GM18498 (cell line): ENCODE measurements at regions not wholly inside any gene's neighbourhood (a gene's known extent, or its start where the extent isn't known, plus 50 kb on each side); places are given as distances from the start of the nearest gene placed in this dataset.
"Not testable (repeated sequence)": the region's sequence is repeated elsewhere in the genome, so short reads cannot be mapped to it uniquely, and the experiment has no call there.

Experiments used
- ATAC-seq: cut with Tn5 transposase; IDR thresholded peaks from one replicate; pipeline ENCODE4 v1.9.1; 2021; ENCODE audit warnings: mild to moderate bottlenecking, moderate library complexity; ENCODE audit not compliant: unreplicated experiment

DNA sequence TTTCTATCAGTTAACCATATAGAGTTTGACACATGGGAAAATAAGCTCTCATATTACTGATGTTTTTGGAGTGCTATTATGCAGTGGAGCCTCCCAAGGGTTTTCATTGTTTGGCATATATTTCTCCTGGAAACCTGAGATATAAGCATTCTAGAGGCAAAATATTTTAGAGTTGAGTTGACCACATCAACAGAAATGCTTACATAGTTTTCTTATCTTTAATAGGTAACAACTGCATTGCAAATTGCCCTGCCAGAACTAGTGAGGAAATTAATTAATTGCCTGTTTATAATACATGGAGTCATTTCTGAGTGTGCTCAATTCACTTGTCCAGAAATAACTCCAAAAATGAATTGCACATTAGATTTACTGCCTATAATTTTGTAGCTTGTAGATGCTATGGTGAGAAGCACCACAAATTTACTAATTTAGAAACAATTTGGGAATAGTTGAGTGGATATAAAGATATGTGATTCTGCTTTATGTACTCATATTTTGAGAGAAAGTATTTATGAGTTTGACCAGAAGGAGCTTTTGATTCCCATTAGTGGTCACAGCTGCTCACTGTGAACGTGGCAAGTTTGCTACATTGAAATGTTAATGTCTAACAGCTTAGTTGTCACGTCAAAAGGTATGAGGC, 288.7 kb downstream of the CD109 start:
- no peak for ATAC-seq

DNA sequence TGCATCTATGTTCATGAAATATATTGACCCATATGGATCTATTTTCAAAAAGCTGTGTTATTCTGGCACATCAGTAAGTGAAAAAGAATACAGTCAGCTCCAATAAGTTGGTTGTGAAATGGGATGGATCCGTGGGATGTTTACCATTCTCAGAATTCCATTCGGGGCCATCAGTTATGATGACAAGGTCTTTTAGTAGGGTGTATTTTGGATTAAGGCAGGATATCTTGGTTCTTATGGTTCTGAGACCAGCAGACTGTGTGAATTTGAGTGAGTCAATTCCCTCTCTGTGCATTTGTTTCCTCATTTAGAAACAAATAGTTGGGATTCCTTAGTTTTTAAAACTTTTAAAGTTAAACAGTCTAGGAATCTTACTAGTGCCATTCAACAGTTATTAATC, 287.4 kb downstream of the CD109 start:
- no peak for ATAC-seq

DNA sequence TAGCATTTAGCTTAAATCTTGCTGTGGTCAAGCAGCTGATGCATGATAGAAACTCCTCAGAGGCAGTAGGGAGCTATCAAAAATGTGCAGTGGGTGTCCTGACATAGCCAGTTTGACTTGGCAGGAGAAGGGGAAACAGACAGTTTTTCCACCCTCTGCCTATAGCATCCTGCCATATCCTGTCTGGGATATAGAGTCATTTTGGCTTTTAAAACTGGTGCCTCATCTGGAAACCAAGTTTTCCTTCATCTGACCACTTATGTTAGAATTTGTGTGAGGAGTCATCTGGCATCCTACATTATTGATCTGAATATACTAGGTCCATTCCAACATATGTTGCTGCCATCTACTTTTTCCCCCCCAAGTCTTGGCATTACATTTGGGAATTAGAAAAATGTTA, 284.1 kb downstream of the CD109 start:
- ATAC-seq, result no peak

DNA sequence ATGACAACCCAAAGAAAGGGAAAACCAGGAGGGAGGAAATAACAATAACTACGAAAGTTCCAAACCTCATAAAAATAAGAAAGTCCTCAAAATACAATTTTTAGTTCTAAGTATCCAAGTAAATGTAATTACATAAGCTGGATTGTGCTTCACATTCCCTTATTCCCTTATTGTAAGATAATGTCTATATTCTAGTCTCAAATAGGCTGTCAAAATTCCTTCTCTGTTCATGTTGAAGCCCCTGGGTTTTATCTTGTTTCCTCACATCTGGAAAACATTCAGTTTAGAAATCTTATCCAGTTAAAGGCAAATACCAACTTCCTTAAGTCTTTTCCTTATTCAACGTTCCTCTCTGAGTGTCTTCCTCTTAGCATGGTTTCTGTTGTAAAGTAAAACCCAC, 282.3 kb downstream of the CD109 start:
- no peak for ATAC-seq

DNA sequence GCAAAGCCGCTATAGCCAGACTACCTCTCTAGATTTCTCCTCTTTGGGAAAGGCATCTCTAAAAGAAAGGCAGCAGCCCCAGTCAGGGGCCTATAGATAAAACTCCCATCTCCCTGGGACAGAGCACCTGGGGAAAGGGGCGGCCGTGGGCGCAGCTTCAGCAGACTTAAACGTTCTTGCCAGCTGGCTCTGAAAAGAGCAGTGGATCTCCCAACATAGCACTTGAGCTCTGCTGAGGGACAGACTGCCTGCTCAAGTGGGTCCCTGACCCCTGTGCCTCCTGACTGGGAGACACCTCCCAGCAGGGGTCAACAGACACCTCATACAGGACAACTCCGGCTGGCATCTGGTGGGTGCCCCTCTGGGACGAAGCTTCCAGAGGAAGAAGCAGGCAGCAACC, 276.5 kb downstream of the CD109 start:
- ATAC-seq, result not testable (repeated sequence)

DNA sequence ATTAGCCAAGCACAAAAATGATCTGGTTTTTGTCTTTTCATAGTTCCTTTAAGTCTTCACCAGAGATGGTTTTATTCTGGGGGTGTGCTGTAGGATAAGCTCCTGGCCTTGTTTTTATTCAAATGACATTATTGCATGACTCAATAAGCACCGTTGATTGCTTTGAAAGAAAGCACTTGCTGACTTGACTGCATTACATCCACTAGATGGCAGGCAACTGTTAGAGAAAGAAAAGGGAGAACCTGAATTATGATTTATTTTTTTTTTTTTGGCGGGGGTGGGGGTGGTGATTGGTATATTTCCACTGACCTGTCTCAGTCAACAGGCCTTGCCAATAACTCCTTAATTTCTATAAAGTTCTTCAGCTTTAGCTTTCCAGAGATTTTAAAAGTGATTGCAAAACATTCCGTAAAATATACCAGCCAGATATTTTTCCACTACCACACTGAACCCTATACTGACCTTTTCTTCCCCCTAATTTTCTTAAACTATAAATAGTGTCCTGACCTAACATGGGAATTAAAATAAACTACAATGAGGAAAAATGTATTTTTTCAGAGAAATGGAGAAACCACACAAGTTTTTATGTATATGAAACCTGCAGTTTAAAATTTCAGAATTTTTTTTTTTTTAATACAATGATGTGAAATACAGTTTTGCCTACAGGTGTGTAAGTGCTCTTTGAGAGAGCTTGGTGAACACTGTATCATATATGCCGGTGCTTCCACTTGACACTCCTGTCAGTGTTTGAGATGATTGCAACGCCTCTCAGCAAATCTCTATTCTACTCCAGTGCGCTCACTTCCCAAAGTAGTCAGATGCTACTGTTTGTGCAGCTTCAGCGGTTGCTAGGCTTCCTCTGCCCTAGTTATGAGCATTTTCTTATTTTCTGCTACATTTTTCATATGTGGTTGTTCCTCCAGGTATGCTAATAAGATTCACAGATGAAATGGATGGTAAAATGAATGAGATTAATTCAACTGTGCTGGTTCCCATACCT, 274.3 kb downstream of the CD109 start:
- ATAC-seq, result no peak

DNA sequence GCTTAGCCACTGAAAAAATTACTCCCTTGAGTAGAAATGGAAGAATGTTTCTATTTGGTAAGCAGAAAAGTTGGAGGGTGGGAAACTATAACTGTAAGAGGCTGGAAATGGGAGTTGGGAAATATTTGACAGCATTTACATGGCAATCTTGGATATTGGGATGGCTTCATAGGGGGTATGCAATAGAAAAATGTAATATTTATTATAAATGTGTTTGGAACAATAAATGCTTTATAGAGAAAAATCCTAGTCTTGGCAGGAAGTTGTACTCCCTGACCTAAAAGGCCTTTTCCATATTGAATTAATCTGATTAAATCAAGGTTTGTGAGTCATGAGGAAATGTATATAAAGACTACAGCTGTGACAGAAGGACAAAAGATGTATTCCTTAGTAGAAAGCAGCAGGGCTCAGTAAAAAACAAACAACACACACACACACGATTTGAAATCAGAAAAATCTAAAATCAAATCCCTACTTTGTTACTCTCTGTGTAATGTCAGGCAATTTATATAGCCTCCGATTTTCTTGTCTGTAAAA, 272.3 kb downstream of the CD109 start:
- no peak for ATAC-seq

DNA sequence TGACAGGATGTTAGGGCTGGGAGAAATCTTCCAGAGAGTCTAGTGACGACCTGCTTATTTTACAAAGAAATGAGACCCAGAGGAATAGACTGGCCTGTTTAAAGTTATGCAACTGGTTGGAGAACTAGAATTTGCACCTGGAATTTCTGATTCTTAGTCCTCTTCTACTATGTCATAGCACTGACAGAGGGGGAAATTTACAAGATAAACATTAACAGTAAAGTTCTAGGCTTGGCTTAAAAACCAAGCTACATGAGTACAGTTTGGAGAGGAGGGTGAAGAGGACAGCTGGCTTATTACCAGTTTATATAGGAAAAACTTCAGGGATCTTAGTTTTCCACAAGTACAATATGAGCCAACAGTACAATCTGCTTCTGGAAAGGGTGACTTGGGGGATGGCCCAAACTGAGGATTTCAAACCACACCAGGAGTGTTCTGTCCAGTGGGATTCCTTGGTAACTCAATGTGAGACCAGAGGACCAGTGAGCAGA, 269.6 kb downstream of the CD109 start:
- no peak for ATAC-seq

DNA sequence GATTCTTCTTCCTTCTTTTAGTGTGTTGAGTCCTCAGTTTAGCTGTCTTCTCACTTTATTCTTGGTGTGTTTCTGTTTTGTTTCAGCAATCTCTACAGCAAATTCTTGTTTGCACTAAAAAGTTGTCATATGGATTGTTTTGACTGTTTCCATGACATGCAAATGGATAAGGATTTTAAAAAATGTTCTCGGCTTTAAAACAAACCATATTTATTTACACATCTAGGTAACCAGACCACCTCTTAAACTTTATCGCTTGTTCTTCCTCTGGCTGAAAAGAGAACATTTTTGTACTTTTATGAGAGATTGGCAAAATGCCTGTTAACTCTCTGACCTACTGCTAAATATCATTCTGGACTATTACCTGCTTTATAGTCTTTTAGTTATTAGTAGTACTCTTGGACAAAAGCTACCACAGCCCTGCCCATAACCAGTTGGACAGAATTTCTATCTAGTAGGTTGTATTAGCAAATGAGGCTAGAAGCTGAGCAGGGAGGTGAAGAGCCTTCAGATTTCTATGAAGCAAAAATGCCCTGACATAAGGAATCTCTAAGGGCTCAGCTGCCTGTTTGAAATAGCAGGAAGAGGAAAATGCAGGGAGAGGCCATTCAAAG, 268.3 kb downstream of the CD109 start:
- ATAC-seq, result no peak

DNA sequence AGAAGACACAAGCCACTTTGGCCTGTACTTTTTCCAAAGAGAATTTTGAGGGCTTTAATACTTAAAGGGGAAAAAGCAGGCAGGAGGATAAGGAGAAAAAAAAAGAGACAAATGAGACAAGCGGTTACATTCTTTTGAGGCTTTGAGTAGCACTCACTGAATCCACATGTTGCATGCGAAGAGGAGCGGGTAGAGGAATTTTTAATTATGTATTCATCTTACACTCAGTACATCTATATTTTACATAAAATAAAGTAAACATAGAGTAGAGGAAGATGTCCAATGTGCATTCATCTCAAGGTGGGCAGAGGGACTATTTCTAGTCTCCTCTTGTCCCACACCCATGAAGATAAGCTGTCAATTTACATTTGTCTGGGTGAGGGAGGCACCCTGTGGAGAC, 266.9 kb downstream of the CD109 start:
- no peak for ATAC-seq

DNA sequence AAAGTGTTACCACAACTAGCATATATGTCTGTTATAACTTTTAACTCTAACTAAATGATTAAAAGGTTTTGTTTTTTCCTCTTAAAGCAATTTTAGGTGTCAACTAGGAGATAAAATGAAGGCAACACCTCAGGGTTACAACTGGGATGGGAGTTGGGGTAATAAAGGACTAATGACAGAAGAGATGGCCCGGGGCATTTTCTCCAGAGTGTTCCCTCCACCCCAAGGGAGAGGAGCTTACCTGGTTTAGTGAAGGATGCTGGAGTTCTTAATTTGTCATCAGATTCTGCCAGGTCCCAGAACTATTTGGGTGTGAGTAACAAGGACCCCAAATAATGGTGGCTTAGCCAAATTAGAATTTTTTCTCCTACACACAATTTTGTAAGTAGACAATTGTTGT, 260.3 kb downstream of the CD109 start:
- ATAC-seq, result no peak

DNA sequence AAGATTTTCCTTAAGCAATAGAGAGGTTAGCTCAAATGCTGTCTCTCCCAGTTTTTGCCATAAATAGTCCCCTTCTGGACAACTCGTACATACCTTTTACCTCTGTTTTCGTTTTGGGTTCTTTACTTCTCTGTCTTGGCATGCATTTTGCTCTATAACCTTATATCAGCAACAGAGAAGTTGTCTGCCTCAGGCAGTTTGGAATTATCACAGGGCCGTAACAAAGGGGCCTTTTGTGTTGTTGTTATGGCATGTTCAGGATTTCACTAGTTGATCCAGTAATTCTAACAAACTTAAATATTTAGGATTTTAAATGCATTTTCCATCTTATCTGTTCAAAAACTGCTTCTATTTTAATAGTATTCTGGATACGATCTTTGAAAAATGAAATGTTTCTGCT, 259.8 kb downstream of the CD109 start:
- ATAC-seq, result no peak

DNA sequence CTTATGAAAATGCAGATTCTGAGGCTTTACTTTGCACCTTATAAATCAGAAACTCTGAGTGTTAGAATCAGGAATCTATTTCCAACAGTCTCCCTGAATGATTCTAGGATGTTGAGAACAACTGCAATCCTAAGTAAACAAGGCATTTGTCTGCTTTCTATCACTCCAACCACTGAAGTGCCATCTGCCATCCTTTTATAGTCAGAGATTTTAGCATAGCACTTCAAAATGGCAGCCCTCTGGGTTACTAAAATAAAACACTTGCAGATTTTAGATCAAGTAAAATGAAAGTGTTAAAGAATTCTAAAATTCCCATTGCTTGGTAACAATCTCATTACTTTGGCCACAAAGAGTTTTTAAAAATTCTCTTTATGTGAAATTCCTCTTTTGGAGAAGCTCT, 258.9 kb downstream of the CD109 start:
- no peak for ATAC-seq

DNA sequence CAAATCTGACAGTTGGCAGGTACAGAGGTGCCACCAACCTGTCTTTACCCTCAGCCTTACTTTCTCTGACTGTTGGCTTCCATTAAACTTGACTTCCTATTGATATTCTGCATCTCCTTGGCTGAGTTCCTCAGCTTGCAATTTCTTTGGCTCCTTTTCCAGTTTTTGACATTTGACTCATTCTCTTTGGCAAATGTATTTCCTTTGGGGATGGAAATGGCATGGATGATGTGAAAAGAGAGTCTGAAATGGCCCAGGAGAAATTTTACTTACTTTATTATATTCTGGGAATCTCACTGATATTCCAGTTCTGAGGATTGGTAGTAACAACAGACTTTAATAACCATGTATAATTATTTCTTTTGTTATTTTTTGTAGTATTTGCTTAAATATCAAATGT, 255.2 kb downstream of the CD109 start:
- ATAC-seq, result no peak

DNA sequence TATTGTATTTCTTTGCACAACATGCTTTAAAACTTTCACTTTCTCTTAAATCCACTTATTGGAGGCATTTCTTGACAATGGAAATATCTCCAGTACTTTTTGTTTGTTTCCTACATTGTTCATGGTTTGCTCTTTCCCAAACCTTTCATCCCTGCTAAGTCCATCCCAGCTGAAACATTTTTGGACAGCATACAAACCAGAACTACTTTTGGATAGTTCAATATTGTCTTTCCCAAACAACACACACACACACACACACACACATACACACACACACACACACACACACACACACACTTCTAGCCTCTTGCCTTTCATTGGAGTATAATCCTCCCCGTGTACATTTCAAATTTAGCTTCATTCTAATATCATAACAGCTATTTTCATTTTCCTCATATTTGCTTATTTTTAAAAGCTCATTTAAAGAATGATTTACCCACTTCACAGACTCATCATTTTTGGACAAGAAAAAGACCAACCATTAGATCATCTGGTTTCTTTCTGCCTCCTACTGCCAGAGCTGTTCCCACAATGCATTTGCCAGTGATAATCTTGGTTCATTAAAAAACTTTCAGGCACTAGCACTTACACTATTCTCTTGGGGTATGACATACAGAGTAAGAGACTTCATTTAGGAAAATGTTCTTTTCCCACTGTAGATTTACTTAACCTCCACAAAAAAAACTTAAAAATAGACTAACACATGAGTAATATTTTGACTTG, 248.1 kb downstream of the CD109 start:
- ATAC-seq, result no peak

DNA sequence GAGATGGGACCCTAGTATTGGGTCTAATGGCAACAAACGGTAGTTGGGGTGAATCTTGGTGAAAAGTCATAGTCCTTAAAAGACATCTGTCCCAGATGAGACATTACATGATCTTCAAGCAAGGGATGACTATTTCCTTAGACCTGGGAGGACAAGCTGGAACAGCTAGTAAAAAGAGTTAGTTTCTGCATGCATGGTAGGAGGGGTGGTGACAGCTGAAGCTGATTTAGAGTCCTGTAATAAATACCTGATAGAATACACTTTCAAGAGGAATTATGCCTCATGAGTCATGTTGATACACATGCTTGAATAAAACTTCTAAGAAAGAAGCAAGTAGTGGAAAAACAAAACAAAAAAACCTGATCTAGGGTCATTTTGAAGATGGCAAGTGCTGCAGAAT, 247.4 kb downstream of the CD109 start:
- ATAC-seq, result no peak

DNA sequence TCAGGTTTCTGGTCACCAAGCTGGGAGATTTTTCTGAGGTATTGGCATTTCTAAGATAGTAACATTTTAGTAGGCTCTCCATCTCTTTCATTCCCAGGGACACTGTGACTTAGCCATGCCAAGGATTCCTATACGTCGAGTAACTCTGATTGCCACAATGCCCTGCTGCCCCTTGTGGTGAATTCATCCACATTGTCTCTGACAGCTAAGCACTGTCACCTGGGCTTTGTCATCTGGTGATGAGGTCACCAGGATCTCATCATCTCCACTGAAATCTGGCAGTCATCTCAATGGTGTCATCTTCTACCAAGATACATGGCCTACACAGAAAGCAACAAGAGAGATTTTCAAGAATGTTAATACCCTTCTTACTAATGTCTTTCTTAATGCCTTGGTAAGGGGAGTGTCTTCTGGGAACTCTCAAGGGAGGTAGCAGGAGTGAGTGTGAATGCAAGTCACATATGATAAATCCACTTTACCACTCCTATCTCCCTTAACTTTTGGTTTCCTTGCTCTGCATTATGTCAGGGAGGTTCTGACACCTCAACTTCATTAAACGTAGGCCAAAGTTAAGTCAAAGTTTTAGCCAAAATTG, 246.7 kb downstream of the CD109 start:
- no peak for ATAC-seq

DNA sequence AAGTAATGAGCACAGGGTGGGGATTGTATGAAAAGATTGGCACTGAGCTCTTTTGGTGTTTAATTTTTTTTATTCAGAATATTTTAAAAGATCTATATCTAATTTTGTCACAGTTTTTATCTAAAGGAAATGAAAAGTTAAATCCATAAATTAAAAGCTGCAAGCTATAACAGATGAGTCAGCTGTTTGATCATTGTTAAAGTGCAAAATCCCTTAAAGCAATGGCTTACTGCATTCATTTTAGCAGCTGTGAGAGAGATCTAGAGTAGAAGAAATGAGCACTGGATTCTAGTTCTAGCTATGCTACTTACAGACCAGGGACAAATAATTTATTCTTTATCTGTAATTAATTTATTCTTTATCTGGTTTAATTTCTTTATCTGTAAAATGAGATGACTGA, 245.9 kb downstream of the CD109 start:
- ATAC-seq, result no peak

DNA sequence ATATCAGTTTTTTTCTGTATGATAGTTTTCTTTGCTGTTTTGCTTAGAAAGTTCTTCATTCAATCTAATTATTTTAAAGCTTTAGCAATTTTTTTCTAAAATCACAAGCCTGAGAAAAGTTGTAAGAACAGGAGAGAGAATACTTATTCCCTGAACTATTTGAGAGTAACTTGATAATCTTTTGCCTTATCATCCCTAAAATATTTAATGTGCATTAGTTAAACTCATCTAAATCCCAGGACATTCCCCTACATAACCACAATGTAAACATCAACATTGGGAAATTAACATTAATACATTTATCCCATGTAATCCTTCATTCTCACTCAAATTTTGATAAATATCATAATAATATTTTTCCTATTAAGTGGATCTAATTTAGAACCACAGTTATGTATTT, 241.8 kb downstream of the CD109 start:
- ATAC-seq, result no peak

DNA sequence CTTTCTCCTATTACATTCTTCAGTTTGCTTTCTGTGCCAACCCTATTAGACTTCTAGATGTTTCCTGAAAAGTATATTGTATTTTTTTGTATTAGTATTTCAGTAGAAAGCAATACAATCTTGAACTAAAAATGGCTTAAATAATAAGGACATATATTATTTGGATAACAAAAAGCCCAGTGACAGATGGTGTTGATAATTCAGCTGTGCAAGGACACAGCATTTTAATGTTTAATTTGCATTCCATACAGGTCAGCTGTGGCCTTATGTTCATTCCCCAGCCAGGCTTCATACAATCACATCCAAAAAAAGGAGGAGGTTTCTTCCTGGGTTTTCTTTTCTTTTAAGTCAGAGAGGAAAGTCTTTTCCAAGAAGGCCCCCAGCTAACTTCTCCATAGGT, 236.9 kb downstream of the CD109 start:
- no peak for ATAC-seq
